HCT116 (cell line): ENCODE measurements at regions not wholly inside any gene's neighbourhood (a gene's known extent, or its start where the extent isn't known, plus 50 kb on each side); places are given as distances from the start of the nearest gene placed in this dataset.

Experiments used
- EGR1 ChIP-seq: IDR thresholded peaks from 2 replicates; pipeline ENCODE4 v1.6.1; 2012; ENCODE audit warnings: low read depth
- YY1 ChIP-seq: IDR thresholded peaks from 2 replicates; pipeline ENCODE4 v1.6.1; 2011; ENCODE audit warnings: low read length, low read depth, moderate library complexity, mild to moderate bottlenecking; ENCODE audit not compliant: insufficient replicate concordance; ENCODE audit errors: extremely low read depth
- TF ChIP-seq, protein P1 (sequence below), 3 experiments: fragments of 200-600 bp in 1 of 3; sonication (generic) in 1 of 3; IDR thresholded peaks in 2 of 3; conservative IDR thresholded peaks in 1 of 3; 2 replicates each; pipeline ENCODE4 v1.5.1; 2012 to 2017; ENCODE audit warnings: low read depth in 2 of 3, low read length in 2 of 3, antibody characterized with exemption in 1 of 3, borderline replicate concordance in 1 of 3, control low read depth in 1 of 3, mild to moderate bottlenecking in 1 of 3, mixed read lengths in 1 of 3, mixed run types in 1 of 3, moderate library complexity in 1 of 3; ENCODE audit not compliant: insufficient read depth in 1 of 3
- TF ChIP-seq, protein P2 (sequence below): IDR thresholded peaks from 2 replicates; pipeline ENCODE4 v1.6.1; 2012; ENCODE audit warnings: low read depth

DNA sequence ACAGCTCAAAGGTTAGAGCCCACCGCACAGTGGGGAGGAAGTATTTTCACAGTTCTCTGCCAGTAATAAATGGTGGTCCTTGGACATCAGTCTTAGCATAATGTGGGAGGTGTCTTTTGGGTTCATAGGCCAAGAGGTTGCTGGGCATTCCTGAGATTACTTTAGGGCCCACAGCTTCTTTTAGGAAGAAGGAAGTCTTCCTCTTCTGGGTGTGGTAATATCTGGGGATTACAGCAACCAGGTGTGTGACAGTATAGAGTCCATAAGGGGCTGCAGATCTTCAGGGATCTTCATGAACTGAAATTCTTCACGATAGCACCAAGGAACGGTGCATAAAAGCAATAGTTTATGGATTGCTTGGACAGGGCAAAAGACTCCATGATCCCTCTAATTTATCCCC, 56.2 kb upstream of the PTGR2 start:
- TF ChIP-seq YY1 (no peak), EGR1 (no peak)
- TF ChIP-seq, protein P1, sequence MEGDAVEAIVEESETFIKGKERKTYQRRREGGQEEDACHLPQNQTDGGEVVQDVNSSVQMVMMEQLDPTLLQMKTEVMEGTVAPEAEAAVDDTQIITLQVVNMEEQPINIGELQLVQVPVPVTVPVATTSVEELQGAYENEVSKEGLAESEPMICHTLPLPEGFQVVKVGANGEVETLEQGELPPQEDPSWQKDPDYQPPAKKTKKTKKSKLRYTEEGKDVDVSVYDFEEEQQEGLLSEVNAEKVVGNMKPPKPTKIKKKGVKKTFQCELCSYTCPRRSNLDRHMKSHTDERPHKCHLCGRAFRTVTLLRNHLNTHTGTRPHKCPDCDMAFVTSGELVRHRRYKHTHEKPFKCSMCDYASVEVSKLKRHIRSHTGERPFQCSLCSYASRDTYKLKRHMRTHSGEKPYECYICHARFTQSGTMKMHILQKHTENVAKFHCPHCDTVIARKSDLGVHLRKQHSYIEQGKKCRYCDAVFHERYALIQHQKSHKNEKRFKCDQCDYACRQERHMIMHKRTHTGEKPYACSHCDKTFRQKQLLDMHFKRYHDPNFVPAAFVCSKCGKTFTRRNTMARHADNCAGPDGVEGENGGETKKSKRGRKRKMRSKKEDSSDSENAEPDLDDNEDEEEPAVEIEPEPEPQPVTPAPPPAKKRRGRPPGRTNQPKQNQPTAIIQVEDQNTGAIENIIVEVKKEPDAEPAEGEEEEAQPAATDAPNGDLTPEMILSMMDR (IDR thresholded peaks at IDR 0.05 in 2 of 3, conservative IDR thresholded peaks at IDR 0.05 in 1 of 3; ENCODE audit: borderline replicate concordance in 1 of 3, insufficient read depth in 1 of 3, low read depth in 2 of 3, low read length in 2 of 3), result no peak
- TF ChIP-seq, protein P2, sequence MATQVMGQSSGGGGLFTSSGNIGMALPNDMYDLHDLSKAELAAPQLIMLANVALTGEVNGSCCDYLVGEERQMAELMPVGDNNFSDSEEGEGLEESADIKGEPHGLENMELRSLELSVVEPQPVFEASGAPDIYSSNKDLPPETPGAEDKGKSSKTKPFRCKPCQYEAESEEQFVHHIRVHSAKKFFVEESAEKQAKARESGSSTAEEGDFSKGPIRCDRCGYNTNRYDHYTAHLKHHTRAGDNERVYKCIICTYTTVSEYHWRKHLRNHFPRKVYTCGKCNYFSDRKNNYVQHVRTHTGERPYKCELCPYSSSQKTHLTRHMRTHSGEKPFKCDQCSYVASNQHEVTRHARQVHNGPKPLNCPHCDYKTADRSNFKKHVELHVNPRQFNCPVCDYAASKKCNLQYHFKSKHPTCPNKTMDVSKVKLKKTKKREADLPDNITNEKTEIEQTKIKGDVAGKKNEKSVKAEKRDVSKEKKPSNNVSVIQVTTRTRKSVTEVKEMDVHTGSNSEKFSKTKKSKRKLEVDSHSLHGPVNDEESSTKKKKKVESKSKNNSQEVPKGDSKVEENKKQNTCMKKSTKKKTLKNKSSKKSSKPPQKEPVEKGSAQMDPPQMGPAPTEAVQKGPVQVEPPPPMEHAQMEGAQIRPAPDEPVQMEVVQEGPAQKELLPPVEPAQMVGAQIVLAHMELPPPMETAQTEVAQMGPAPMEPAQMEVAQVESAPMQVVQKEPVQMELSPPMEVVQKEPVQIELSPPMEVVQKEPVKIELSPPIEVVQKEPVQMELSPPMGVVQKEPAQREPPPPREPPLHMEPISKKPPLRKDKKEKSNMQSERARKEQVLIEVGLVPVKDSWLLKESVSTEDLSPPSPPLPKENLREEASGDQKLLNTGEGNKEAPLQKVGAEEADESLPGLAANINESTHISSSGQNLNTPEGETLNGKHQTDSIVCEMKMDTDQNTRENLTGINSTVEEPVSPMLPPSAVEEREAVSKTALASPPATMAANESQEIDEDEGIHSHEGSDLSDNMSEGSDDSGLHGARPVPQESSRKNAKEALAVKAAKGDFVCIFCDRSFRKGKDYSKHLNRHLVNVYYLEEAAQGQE, result no peak
